DMS53 treated with DMSO at 0.1 percent for 48 hours (cell line): ENCODE measurements at regions not wholly inside any gene's neighbourhood (a gene's known extent, or its start where the extent isn't known, plus 50 kb on each side); places are given as distances from the start of the nearest gene placed in this dataset.
A peak's percentile ranks its signal among the peaks of the same experiment; 100 is the strongest.
"Not testable (repeated sequence)": the region's sequence is repeated elsewhere in the genome, so short reads cannot be mapped to it uniquely, and the experiment has no call there.

Experiments used
- DNase-seq: peaks from one replicate; lab custom pipeline; 2025; ENCODE audit not compliant: unreplicated experiment; lab: John Stamatoyannopoulos, UW

- no peak for DNase-seq
These were observed 479.0 kb upstream of the ZNF608 start for GRCh38 chr5:125225424-125225823.

GRCh38 chr5:125226825-125227224 lies 480.4 kb upstream of the ZNF608 start:
- DNase-seq = no peak

DNA sequence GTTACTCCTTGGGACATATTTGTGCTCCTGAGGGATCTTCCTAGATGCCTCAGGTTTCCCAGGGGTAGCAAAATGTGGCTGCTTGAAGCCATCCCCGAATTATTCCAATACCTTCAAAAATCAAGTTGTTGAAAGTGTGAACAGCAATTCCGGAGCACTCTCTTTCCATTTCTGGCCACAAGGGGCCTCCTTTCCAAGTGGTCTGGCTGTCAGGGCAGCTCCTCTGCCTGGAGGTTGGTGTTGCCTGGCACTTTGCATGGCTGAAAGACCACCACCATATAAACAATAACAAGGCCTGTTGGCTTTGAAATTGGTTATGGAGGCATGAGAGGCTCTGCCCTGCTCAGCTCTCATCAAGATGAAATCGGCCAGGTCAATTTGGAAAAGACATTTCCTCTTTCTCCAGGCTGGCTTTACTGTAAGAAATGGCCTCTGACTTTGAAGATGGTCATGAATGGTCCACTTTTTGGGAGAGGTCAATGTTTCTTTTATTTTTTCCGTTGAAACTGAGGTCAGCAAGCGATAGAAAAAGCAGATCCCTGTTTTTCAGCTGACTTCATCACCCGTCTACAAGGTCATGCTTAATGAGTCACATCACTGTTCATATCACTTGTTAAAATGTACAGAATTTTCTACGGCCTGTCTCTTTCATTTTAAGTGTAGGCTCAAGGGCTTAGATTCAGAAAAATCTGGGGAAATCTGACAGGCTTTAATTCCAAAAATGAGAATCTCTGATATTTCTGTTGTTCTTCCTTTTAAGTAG lies 481.1 kb upstream of the ZNF608 start:
- peak; percentile 17 for DNase-seq

GRCh38 chr5:125228363-125229070 lies 482.1 kb upstream of the ZNF608 start:
- DNase-seq = no peak

DNA sequence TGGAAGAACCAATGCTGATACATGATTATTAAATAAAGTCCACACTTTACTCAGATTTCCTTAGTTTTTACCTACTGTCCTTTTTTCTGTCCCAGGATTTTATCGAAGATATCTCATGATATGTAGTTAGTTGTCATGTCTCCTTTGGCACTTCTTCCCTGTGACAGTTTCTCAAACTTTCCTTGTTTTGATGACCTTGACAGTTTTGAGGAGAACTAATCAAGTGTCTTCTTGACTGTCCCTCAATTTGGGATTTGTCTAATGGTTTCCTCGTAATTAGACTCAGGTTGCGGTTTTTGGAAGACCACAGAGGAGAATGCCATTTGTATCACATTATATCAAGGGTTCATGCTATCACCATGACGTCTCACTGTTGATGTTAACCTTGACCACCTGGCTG lies 483.1 kb upstream of the ZNF608 start:
- DNase-seq = no peak

- no peak for DNase-seq
These were observed 486.4 kb upstream of the ZNF608 start for GRCh38 chr5:125232779-125233230.

DNA sequence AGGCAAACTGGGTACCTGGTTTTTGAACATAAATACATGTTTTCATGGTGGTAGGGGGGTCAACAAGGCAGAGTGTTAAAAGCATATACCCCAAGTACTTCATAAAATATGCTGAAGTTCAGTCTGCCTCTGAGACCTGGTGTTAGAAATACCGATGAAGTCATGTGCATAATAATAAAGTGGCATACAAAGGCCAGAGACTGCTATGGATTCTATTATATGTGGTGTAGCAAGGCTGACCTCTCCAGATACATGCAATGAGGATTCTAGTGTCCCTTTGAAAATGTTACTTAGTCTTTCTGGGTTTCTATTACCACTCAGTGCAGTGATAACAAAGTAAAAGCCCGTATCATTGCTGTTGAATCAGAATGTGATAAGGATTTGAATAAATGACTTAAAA lies 487.5 kb upstream of the ZNF608 start:
- DNase-seq = no peak

DNA sequence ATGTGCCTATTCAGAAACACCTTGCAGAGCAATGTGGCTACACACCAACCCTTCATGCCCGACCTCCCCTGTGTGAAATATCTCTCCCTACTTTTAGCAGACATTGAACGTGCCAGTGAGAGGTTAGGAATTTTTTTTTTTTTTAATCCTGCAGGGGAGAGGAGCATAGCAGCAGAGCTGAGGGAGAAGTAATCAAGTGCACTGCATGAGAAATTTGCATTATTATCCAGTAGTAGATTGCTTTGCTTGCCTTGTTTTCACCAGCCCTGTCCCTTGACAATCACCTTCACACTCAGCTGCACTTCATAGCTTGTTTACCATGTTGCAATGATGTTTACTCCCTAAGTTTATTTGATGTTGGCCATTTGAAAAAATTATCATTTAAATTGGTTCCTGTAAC lies 489.6 kb upstream of the ZNF608 start:
- DNase-seq = no peak

GRCh38 chr5:125236981-125237380 lies 490.5 kb upstream of the ZNF608 start:
- no peak for DNase-seq

DNA sequence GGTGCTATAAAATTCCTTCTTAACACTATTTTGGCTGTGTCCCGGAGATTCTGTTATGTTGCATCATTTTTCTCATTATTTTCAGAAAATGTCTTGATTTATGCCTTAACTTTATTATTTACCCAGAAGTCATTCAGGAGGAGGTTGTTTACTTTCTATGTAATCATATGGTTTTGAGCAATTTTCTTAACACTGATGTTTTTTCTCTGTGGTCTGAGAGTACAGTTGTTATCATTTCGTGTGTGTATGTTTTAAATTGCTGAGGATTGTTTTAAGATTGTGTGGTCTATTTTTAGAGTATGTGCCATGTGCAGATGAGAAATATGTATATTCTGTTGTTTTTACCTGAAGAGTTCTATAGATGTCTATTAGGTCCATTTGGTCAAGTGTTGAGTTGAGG lies 498.1 kb upstream of the ZNF608 start:
- no peak for DNase-seq

DNA sequence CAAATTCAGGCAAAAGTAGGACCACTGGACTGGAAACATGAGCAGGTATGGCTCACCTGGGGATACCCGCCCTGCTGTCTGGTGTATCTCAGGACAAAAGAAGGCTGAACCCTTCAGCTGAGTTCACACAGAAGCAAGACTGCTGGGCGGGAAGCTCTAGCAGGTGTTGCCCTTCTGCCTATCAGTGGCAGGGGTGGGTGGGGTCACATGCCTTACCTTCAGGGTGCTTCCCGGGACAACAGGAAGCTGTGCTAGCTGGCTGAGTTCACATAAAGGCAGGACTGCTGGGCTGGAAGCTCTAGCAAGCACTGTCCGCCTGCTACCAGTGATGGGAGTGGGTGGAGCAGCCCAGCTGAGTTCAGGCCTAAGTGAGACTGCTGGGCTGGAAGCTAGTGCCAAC lies 498.8 kb upstream of the ZNF608 start:
- no peak for DNase-seq

GRCh38 chr5:125249400-125249799 lies 503.0 kb upstream of the ZNF608 start:
- no peak for DNase-seq

- no peak for DNase-seq
These were observed 505.3 kb upstream of the ZNF608 start for GRCh38 chr5:125251703-125252102.

DNA sequence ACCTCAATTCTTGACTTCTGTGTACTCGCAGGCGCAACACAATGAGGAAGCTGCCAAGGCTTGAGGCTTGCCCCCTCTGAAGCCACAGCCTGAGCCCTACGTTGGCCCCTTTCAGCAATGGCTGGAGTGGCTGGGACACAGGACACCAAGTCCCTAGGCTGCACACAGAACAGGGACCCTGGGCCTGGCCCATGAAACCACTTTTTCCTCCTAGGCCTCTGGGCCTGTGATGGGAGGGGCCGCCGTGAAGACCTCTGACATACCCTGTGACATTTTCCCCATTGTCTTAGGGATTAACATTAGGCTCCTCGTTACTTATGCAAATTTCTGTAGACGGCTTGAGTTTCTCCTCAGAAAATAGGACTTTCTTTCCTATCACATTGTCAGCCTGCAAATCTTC lies 507.2 kb upstream of the ZNF608 start:
- DNase-seq = not testable (repeated sequence)

DNA sequence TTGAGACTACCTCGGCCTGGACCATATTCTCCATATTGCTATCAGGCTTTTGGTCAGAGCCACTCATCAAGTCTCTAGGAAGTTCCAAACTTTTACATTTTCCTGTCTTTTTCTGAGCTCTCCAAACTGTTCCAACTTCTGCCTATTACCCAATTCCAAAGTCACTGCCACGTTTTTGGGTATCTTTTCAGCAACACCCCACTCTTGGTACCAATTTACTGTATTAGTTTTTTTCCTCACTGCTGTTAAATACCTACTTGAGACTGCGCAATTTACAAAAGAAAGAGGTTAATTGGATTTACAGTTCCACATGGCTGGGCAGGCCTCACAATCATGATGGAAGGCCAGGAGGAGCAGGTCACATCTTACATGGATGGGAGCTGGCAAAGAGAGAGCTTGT lies 507.8 kb upstream of the ZNF608 start:
- no peak for DNase-seq

- no peak for DNase-seq
These were observed 509.9 kb upstream of the ZNF608 start for GRCh38 chr5:125256296-125256695.

GRCh38 chr5:125257057-125257972 lies 510.9 kb upstream of the ZNF608 start:
- no peak for DNase-seq

DNA sequence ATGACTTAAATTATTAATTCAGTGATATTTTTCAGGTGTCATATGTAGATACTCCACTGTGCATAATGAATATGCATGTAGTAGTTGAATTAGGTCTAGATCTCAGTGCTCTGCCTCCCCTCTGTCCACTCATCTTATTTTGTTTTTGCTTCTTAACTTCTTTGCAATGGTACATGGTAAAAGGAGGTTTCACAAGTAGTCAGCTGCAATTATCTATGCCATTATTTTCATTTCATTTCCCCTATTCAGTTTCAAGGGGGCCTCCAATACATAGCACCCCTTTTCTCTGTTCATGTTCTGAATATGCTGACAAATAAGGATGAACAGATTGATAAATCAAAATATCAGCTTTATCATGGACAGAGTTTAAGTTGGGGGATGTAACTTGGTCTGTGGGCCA lies 511.6 kb upstream of the ZNF608 start:
- DNase-seq = no peak

GRCh38 chr5:125258615-125259014 lies 512.2 kb upstream of the ZNF608 start:
- no peak for DNase-seq

DNA sequence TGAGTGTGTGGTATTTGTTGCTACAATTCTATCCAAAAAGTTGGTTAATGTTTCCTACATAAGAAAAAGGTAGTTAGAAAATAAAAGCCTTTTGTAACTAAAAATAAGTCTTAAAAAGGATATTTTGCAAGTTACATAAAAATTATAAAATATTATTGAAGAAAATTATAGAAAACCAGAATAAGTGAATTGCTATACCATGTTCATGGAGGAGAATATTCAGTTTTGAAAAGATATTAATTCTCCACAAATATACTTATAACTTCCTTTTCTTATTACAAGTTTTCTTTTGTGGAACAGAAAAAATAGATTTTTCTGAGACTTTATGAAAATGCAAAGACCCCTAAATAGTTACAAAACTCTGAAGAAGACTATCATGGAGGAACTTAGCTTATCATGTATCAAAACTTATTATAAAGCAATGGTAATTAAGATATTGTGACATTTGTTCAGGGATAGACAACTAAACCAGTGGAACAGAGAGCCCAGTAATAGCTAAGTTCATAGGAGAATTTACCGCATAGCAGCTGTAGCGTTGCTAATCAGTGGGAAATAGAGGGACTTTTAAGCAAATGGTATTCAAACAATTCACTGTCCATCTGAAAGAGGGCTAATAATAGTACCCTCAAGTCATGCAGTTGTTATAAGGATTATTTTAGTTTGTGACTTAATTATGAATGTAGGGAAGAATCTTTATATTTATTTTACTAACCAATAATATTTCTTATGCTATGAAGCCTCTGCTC lies 515.2 kb upstream of the ZNF608 start:
- no peak for DNase-seq

- no peak for DNase-seq
These were observed 516.3 kb upstream of the ZNF608 start for GRCh38 chr5:125262782-125263181.
